Liver (tissue), 8 donors: ENCODE measurements at regions not wholly inside any gene's neighbourhood (a gene's known extent, or its start where the extent isn't known, plus 50 kb on each side); places are given as distances from the start of the nearest gene placed in this dataset.

ENCODE experiments used
- DNase-seq: peaks from one replicate; pipeline ENCODE4 v3.0.0-alpha.2; 2017; ENCODE audit warnings: low spot score
- H3K27ac ChIP-seq, 2 donors: one replicate each; pipeline ENCODE4 v1.7.0; 2013; ENCODE audit warnings: inconsistent platforms in 2 of 2, low read length in 2 of 2, control low read depth in 1 of 2, low read depth in 1 of 2, mild to moderate bottlenecking in 1 of 2
- H3K27me3 ChIP-seq, 4 donors: one replicate each; pipeline versions ENCODE4 v1.6.1 to v1.7.0; 2013; ENCODE audit warnings: low read length in 3 of 4, inconsistent platforms in 1 of 4, mild to moderate bottlenecking in 1 of 4, moderate library complexity in 1 of 4; ENCODE audit not compliant: control insufficient read depth in 4 of 4, insufficient read depth in 4 of 4
- H3K36me3 ChIP-seq, 4 donors: one replicate each; pipeline versions ENCODE4 v1.6.1 to v1.7.0; 2013; ENCODE audit warnings: low read length in 3 of 4, mild to moderate bottlenecking in 3 of 4, low read depth in 1 of 4, moderate library complexity in 1 of 4; ENCODE audit not compliant: control insufficient read depth in 4 of 4, insufficient read depth in 3 of 4
- H3K4me1 ChIP-seq, 4 donors: one replicate each; pipeline versions ENCODE4 v1.6.1 to v1.7.0; 2013; ENCODE audit warnings: low read length in 3 of 4, mild to moderate bottlenecking in 3 of 4, moderate library complexity in 1 of 4; ENCODE audit not compliant: control insufficient read depth in 4 of 4, insufficient read depth in 4 of 4
- H3K4me3 ChIP-seq, 3 donors: one replicate each; pipeline versions ENCODE4 v1.6.1 to v1.7.0; 2013; ENCODE audit warnings: low read length in 3 of 3, control low read depth in 1 of 3, low read depth in 1 of 3, mild to moderate bottlenecking in 1 of 3
- H3K9ac ChIP-seq, 2 donors: one replicate each; pipeline ENCODE4 v1.7.0; 2013; ENCODE audit warnings: low read length in 2 of 2, mild to moderate bottlenecking in 2 of 2, moderate library complexity in 2 of 2, control low read depth in 1 of 2, low read depth in 1 of 2
- H3K9me3 ChIP-seq, 4 donors: one replicate each; pipeline versions ENCODE4 v1.6.1 to v1.7.0; 2013; ENCODE audit warnings: low read length in 3 of 4; ENCODE audit not compliant: control insufficient read depth in 4 of 4
- ATF3 ChIP-seq: IDR thresholded peaks from 2 replicates; pipeline ENCODE4 v1.6.1; 2016; ENCODE audit warnings: antibody characterized with exemption
- EGR1 ChIP-seq, 2 donors: IDR thresholded peaks; 2 replicates each; pipeline ENCODE4 v1.6.1; 2016 to 2018; ENCODE audit warnings: antibody characterized with exemption in 2 of 2, low read depth in 2 of 2
- FOXA2 ChIP-seq: IDR thresholded peaks from 2 replicates; pipeline ENCODE4 v1.6.1; 2016; ENCODE audit warnings: antibody characterized with exemption
- GABPA ChIP-seq, 2 donors: IDR thresholded peaks in 1 of 2; conservative IDR thresholded peaks in 1 of 2; 2 replicates each; pipeline ENCODE4 v1.6.1; 2016; ENCODE audit warnings: antibody characterized with exemption in 2 of 2, mild to moderate bottlenecking in 1 of 2, moderate library complexity in 1 of 2
- HNF4G ChIP-seq: IDR thresholded peaks from 2 replicates; pipeline ENCODE4 v1.6.1; 2016; ENCODE audit warnings: antibody characterized with exemption
- JUND ChIP-seq, 2 donors: IDR thresholded peaks; 2 replicates each; pipeline ENCODE4 v1.6.1; 2016; ENCODE audit warnings: antibody characterized with exemption in 2 of 2
- RXRA ChIP-seq, 2 donors: IDR thresholded peaks; 2 replicates each; pipeline ENCODE4 v1.6.1; 2017 to 2018; ENCODE audit warnings: antibody characterized with exemption in 2 of 2, mild to moderate bottlenecking in 1 of 2
- SP1 ChIP-seq: IDR thresholded peaks from 2 replicates; pipeline ENCODE4 v1.6.1; 2018; ENCODE audit warnings: antibody characterized with exemption, mild to moderate bottlenecking
- ZBTB33 ChIP-seq: IDR thresholded peaks from 2 replicates; pipeline ENCODE4 v1.6.1; 2016; ENCODE audit warnings: antibody characterized with exemption
- WGBS: extraction: QIAGEN DNeasy Blood & Tissue Kit; methylation state at CpG from one replicate; pipeline ENCODE4 v1.1.7; 2013; 5-methylcytosine and 5-hydroxymethylcytosine counted together
- TF ChIP-seq, protein P1 (sequence below): IDR thresholded peaks from 2 replicates; pipeline ENCODE4 v1.6.1; 2016; ENCODE audit warnings: antibody characterized with exemption
- TF ChIP-seq, protein P2 (sequence below): fragments of 150-350 bp; IDR thresholded peaks from 2 replicates; pipeline ENCODE4 v1.5.1; 2017; ENCODE audit warnings: improper control_type of control experiment, low read depth, low read length; ENCODE audit not compliant: missing input control
- donor health status: healthy.
- donor health status: healthy.
- donor health status: healthy.
- donor health status: healthy.
- donor health status: healthy.

GRCh38 chr14:28077021-28077420 lies 689.6 kb upstream of the FOXG1 start:
- Histone ChIP-seq H3K4me3 (no peak overlapping the region), H3K27ac (no peak overlapping the region), H3K36me3 (no peaks in the 10 kb centered on the region), H3K9me3 (peaks cover 0 to 3% (median 0%) of the 10 kb centered on the region in 4 donors), H3K9ac (no peak overlapping the region), H3K4me1 (no peaks in the 10 kb centered on the region), H3K27me3 (no peaks in the 10 kb centered on the region)
- no peak for DNase-seq
- TF ChIP-seq FOXA2 (no peak), JUND (IDR thresholded peaks at IDR 0.05) (no peak), ATF3 (no peak)

DNA sequence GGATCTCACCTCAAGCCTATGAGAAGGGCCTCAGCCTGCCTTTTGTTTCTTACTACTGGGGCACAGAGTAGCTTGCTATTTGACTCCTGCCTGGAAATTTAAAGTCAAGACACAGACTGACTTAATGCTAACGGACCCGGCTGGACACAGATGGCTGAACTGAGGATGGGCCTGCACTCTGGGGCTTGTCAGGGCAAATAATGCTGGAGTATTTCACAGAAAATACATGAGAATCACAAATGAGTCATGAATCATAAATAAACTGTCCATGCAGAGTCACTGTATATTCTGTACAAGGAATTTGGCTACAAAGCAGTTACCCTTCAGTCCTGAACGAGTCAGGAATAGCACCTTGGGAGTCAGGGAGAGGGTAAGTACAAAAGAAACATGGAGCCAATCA lies 683.2 kb upstream of the FOXG1 start:
- DNase-seq, result no peak
- H3K9ac ChIP-seq, result no peak overlapping the region
- TF ChIP-seq, protein P1, sequence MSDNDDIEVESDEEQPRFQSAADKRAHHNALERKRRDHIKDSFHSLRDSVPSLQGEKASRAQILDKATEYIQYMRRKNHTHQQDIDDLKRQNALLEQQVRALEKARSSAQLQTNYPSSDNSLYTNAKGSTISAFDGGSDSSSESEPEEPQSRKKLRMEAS, result no peak
- TF ChIP-seq RXRA (IDR thresholded peaks at IDR 0.05) (no peak), SP1 (no peak)
- no peaks in the 10 kb centered on the region for H3K4me1 ChIP-seq
- H3K27ac ChIP-seq, result no peak overlapping the region
- 93% methylated on average over 3 of the region's 3 CpGs for WGBS
- H3K27me3 ChIP-seq, result no peaks in the 10 kb centered on the region
- H3K4me3 ChIP-seq, result no peak overlapping the region
- H3K36me3 ChIP-seq, result no peaks in the 10 kb centered on the region
- H3K9me3 ChIP-seq, result no peaks in the 10 kb centered on the region

DNA sequence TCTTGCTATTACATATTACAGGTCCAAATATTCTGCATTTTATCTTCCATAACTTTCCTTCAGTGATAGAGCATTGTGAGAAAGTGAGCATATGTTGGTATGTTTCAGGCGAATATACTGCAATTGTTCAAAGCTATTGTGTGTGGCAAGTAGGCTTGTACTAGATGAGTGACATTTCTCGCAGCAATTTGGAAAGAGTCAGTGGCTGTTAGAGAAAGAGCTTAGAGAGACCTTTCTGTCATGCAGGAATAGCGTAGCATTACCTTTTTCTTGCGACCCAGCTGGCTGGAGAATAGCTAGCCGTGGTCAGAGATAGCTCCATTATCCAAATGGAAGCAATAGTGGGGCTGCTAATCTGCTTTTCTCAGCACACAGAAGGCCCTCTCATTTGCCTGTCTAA lies 678.5 kb upstream of the FOXG1 start:
- no peak for TF ChIP-seq ZBTB33
- TF ChIP-seq, protein P2, sequence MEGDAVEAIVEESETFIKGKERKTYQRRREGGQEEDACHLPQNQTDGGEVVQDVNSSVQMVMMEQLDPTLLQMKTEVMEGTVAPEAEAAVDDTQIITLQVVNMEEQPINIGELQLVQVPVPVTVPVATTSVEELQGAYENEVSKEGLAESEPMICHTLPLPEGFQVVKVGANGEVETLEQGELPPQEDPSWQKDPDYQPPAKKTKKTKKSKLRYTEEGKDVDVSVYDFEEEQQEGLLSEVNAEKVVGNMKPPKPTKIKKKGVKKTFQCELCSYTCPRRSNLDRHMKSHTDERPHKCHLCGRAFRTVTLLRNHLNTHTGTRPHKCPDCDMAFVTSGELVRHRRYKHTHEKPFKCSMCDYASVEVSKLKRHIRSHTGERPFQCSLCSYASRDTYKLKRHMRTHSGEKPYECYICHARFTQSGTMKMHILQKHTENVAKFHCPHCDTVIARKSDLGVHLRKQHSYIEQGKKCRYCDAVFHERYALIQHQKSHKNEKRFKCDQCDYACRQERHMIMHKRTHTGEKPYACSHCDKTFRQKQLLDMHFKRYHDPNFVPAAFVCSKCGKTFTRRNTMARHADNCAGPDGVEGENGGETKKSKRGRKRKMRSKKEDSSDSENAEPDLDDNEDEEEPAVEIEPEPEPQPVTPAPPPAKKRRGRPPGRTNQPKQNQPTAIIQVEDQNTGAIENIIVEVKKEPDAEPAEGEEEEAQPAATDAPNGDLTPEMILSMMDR, result no peak
- TF ChIP-seq JUND (IDR thresholded peaks at IDR 0.05), result no peak
- TF ChIP-seq RXRA (IDR thresholded peaks at IDR 0.05), result no peak
- no peak for TF ChIP-seq HNF4G
- no peak for TF ChIP-seq GABPA (IDR thresholded peaks at IDR 0.05 in 1 of 2, conservative IDR thresholded peaks at IDR 0.05 in 1 of 2)
- no peak for TF ChIP-seq EGR1 (IDR thresholded peaks at IDR 0.05; ENCODE audit: low read depth in 2 of 2)
- DNase-seq, result no peak
- WGBS, result 83% methylated on average over 5 of the region's 5 CpGs
- no peaks in the 10 kb centered on the region for H3K9me3 ChIP-seq
- no peak overlapping the region for H3K9ac ChIP-seq
- H3K36me3 ChIP-seq, result no peaks in the 10 kb centered on the region
- H3K27me3 ChIP-seq, result no peaks in the 10 kb centered on the region
- no peak overlapping the region for H3K27ac ChIP-seq
- H3K4me3 ChIP-seq, result no peak overlapping the region
- H3K4me1 ChIP-seq, result no peaks in the 10 kb centered on the region
